Lower leg skin (tissue), 4 donors: ENCODE measurements at regions not wholly inside any gene's neighbourhood (a gene's known extent, or its start where the extent isn't known, plus 50 kb on each side); places are given as distances from the start of the nearest gene placed in this dataset.

Experiments
- DNase-seq, 2 donors: peaks; one replicate each; pipeline ENCODE4 v3.0.0-alpha.2; 2019; ENCODE audit warnings: low spot score in 2 of 2
- H3K4me3 ChIP-seq: fragments of 200-600 bp; sonication (generic); 2 replicates; pipeline ENCODE4 v1.5.1; 2017; ENCODE audit warnings: mild to moderate bottlenecking, low read depth; ENCODE audit not compliant: poor library complexity, severe bottlenecking
- POLR2A ChIP-seq, 2 donors: fragments of 450-650 bp; IDR thresholded peaks; one replicate each; pipeline ENCODE4 v1.6.1; 2016 to 2017; ENCODE audit warnings: antibody characterized with exemption in 2 of 2, mild to moderate bottlenecking in 1 of 2, moderate library complexity in 1 of 2
- WGBS, 2 donors: methylation state at CpG; one replicate each; pipeline ENCODE4 v1.1.5; 2018; 5-methylcytosine and 5-hydroxymethylcytosine counted together
- intact Hi-C: fragments of 100-400 bp; cut with DNase I; formaldehyde crosslinking; loops from one replicate; pipeline ENCODE4 v1.15.0; 2023; ENCODE audit warnings: low total_unique reads
- TF ChIP-seq, protein P1 (sequence below), 3 donors: fragments of 450-650 bp; IDR thresholded peaks; one replicate each; pipeline ENCODE4 v1.5.1; 2016; ENCODE audit warnings: antibody characterized with exemption in 3 of 3, mild to moderate bottlenecking in 3 of 3, moderate library complexity in 2 of 3

DNA sequence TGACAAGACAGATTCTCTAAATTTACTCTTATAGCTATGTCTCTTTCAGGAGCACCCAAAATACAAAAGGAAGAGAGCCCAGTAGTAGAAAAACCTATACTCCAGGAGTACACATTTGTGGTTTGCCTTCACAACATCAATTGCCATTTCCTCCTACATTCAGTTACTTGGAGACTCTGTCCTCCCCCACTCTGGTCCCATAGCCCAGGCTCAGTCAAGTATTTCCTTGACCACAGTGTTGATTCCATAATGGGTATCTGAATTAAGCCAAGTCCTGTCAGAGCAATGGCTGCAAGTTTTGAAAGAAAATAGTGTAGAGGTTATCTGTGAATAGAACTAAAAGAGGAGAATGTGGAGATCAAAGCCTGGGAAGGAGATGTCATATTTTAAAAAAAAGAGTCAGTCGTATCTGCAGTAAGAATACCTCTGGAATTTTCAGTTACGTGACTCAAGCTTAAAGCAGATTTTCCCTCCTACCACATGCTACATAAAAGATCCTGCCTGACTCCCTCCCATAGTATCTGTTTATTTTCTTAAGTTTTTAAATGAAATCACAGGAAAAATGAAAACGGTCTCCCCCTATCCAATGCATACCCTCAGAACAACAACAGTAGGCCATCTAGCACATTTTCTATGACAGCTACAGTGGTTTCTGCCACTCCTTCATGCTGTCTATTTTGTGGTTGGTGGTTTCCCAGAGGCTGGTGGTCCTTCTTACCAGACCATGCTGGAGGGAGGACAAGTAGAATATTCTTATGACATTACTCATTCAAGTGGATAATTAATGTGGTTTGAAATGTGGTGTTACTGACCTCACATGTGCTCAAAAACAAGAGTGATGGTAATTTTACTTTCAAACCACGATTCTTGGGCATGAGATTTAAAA is 249.7 kb upstream of the TMEM161B start:
- no peak for TF ChIP-seq POLR2A (IDR thresholded peaks at IDR 0.05)
- TF ChIP-seq, protein P1, sequence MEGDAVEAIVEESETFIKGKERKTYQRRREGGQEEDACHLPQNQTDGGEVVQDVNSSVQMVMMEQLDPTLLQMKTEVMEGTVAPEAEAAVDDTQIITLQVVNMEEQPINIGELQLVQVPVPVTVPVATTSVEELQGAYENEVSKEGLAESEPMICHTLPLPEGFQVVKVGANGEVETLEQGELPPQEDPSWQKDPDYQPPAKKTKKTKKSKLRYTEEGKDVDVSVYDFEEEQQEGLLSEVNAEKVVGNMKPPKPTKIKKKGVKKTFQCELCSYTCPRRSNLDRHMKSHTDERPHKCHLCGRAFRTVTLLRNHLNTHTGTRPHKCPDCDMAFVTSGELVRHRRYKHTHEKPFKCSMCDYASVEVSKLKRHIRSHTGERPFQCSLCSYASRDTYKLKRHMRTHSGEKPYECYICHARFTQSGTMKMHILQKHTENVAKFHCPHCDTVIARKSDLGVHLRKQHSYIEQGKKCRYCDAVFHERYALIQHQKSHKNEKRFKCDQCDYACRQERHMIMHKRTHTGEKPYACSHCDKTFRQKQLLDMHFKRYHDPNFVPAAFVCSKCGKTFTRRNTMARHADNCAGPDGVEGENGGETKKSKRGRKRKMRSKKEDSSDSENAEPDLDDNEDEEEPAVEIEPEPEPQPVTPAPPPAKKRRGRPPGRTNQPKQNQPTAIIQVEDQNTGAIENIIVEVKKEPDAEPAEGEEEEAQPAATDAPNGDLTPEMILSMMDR (IDR thresholded peaks at IDR 0.05): no peak
- no peak overlapping the region for H3K4me3 ChIP-seq
- DNase-seq: no peak
- intact Hi-C loops: no loop called here
- WGBS, 2 donors: 57 to 69% methylated on average over 4 of the region's 4 CpGs

DNA sequence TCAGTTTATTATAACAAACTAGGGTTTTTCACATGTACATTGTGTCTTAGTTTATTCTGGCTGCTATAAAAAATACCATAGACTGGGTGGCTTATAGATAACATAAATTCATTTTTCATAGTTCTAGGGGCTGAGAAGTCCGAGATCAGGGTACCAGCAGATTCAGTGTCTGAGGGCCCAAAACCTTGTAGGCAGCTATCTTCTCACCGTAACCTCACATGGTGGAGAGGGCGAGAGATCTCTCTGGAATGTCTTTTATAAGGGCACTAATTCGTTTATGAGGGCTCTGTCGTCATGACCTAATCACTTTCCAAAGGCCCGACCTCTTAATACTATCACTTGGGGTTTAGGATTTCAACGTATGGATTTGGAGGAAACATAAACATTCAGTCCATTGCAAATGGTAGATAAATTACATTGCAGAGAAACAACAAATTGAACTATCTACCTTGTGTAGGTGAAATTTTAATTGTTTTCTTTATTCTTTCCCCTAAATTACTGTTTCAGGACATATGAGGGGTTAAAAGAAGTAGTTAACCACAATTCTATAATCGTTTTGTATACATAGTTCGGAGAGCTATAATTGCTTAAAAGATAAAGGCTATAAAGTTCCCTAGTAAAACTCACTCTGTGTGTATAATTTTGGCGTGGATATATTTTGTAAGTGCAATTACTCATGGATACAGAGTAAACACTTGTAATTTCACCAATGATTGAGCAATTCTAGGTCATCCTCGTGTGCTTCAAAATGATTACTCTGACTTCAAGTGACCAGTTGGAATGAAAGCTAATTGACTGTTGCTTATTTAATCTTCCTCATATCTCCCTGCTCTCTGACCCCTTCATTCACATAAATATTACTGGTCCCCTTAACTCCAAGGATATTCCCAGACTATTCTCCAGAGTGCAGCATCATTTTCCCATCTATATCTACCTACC is 247.5 kb upstream of the TMEM161B start:
- intact Hi-C loops: no loop called here
- no peak overlapping the region for H3K4me3 ChIP-seq
- WGBS, 2 donors: 56 to 57% methylated on average over 11 of the region's 11 CpGs
- TF ChIP-seq POLR2A (IDR thresholded peaks at IDR 0.05): no peak
- TF ChIP-seq, protein P1 (IDR thresholded peaks at IDR 0.05): no peak
- no peak for DNase-seq

DNA sequence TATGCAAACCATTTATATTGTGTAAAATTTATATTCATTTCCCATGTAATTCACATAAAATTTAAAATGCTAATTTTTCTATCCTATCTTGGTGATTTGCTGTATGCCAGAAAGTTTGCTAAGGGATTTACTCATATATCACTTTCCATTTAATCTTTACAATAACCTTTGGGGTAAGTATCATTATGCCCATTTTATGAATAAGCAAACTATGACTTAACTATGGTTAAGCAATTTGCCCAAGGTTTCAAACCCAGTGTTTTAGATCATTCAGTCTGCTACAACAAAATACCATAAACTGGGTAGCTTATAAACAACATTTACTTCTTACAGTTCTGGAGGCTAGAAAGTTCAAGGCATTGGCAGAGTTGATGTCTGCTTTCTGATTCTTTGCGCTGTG is 246.4 kb upstream of the TMEM161B start:
- TF ChIP-seq, protein P1 (IDR thresholded peaks at IDR 0.05): no peak
- TF ChIP-seq POLR2A (IDR thresholded peaks at IDR 0.05): no peak
- intact Hi-C loops: no loop called here
- H3K4me3 ChIP-seq: no peak overlapping the region
- no peak for DNase-seq
- 100% methylated on average over 1 of the region's 1 CpG for WGBS, 2 donors

DNA sequence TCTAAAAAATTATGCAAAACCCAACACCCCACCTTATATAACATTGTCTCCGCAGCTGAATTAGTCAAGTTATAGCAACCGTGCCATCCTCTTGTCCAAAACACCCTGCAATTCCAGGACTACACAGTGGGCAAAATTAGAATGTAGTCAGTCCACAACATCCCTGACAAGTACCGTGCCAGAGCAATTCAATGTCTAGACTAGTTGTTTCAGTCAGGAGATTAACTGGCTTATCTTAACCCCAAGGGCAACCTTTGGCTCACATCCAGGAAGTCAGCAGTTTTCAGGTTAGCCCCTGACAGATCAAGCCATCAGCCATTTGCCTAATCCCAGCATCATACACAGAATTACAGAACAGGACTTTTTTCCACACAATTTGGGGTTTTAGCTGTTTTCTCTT is 240.8 kb upstream of the TMEM161B start:
- DNase-seq: no peak
- H3K4me3 ChIP-seq: no peak overlapping the region
- intact Hi-C loops: no loop called here
- 41 to 69% methylated on average over 3 of the region's 3 CpGs for WGBS, 2 donors
- TF ChIP-seq, protein P1 (IDR thresholded peaks at IDR 0.05): no peak
- no peak for TF ChIP-seq POLR2A (IDR thresholded peaks at IDR 0.05)

DNA sequence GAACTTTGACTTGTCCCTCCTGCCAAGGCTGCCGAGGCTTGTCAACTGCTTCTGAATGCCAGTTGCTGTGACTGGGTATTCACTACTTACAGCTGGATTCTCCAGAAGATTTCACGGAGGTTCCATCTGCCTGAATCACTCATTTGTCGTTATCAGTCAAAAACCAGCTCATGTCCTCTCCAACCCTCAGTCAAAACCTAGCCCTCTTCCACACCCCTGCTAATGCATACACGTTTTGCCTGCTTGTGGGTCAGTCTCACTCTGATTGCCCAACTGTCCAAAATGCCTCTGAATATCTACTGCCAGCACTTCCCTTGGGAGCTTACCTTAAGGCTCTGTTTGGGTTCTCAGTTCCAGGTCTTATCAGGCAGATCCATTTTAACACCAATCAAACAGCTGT is 238.6 kb upstream of the TMEM161B start:
- TF ChIP-seq, protein P1 (IDR thresholded peaks at IDR 0.05): no peak
- TF ChIP-seq POLR2A (IDR thresholded peaks at IDR 0.05): no peak
- intact Hi-C loops: no loop called here
- no peak overlapping the region for H3K4me3 ChIP-seq
- DNase-seq: no peak
- 81 to 83% methylated on average over 4 of the region's 4 CpGs for WGBS, 2 donors
